ENCODE measurements at regions not wholly inside any gene's neighbourhood (a gene's known extent, or its start where the extent isn't known, plus 50 kb on each side); places are given as distances from the start of the nearest gene placed in this dataset.
A peak's percentile ranks its signal among the peaks of the same experiment; 100 is the strongest.
"Not testable (repeated sequence)": the region's sequence is repeated elsewhere in the genome, so short reads cannot be mapped to it uniquely, and the experiment has no call there.

DNA sequence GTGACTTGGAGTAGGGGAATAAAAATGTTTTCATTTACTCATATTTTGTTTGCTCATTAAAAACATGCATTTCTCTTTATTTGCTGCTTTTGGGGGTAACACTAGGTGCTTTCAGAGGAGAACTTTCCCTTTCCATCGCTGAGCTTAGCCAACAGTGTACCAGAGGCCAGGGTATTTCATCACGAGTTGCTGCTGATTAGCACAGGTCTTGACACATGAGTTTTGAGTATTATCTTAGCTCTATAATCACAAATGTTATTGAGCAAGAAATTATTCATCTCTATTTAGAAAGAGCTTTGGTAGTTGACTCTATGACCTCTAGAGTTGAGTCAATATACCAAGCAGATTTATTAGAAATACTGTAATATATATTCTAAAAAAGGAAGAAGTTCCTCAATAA lies 375.9 kb downstream of the NXPH1 start:
- no peak for DNase-seq (ENCODE audit: low read depth)

DNA sequence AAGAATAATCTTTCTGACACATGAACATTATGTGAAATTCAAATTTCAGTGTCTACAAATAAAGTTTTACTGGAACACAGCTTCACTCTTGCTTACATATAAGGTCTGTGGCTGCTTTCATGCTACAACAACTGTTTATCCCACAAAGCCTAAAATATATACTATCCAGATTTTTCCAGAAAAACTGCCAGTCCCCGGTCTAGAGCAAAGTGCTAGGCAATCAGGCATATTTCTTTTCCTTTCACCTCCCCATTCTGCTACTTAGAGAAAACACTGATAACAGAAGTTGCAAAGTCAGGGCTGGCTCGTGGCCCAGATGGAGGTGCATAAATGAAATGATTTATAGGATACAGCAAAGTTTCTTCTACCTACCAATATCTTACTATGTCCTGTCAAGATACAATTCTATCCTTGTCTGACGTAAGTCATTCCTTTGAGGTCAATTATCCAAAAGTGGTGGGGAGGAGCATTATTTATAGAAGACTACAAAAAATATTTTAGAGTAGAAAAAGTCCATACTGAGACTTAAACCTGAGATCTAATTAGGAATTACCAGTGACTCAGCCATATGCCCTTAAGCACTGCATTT lies 384.1 kb downstream of the NXPH1 start:
- no peak for DNase-seq (ENCODE audit: low read depth)

DNA sequence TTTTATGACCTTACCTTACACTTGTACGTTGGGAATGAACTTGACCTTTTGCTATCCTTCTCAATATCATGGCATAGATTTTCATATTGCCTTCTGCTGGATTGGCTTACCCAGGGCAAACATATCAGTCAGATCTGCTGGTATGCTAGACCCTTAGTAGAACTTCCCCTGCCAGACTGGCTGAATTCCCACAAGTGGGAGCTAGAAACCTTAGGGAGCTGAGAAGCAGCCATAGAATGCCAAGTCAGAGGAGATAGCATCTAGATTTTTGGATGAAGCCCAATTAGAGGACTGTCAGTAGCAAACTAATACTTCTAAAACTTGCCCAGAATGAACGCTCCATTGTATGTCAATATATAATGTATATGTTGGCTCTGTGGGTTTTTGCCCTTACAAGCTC lies 385.0 kb downstream of the NXPH1 start:
- DNase-seq (ENCODE audit: low read depth): no peak

DNA sequence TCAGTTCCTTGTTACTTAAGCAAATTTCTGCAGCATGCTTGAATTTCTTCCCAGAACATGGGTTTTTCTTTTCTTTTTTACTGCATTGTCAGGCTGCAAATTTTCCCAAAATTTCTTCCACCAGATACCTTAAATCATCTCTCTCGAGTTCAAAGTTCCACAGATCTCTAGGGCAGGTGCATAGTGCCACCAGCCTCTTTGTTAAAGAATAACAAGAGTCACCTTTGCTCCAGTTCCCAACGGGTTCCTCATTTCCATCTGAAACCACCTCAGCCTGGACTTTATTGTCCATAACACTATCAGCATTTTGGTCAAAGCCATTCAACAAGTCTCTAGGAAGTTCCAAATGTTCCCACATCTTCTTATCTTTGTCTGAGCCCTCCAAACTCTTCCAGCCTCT lies 389.2 kb downstream of the NXPH1 start:
- DNase-seq (ENCODE audit: low read depth): no peak

DNA sequence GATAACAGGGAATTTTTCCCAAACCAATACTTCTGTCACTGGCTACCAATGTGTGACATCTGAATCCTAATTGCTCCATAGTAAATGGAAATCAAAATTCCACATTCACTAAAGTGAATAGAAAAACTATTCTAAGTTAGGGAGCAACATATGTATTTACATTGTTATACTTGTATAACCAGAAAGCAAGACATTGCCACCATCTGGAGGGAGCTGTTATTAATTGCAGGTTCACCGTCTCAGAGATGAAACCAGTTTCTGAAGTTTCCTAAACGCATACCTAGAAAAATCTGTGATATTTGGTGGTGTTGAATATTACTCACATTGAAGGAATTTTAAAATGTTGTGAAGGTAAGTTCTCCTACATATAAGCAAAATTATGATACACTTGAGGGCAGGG lies 390.1 kb downstream of the NXPH1 start:
- no peak for DNase-seq (ENCODE audit: low read depth)

DNA sequence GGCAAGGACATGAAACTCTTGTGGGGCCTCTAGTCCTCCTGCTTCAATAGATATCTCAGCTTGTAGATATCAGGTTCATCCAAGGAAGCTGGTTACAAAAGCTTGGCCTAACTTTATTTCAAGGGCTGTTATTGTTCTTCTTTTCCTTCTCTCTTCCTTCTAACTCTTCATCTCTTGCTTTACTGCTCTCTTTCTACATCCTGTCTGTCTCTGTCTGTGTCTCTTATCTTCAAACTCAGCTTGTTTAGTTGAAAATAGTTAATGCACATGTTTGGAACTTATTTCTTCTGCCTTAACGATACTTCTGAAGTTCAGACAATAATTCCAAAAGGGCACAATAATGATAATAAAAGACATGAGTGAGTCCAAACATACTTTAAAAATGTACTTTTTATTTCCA lies 393.9 kb downstream of the NXPH1 start:
- no peak for DNase-seq (ENCODE audit: low read depth)

DNA sequence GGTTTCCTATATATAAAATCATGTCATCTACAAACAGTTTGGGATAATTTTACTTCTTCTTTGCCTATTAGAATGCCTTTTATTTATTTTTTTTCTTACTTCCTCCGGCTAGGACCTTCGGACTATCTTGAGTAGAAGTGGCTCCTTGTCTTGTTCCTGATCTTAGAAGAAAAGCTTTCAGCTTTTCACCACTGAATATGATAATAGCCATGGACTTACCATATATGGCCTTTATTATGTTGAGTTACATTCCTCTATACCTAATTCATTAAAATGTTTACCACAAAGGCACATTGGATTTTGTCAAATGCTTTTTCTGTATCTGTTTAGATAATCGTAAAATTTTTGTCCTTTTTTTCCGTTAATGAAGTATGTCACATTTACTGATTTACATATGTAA lies 395.7 kb downstream of the NXPH1 start:
- no peak for DNase-seq (ENCODE audit: low read depth)

DNA sequence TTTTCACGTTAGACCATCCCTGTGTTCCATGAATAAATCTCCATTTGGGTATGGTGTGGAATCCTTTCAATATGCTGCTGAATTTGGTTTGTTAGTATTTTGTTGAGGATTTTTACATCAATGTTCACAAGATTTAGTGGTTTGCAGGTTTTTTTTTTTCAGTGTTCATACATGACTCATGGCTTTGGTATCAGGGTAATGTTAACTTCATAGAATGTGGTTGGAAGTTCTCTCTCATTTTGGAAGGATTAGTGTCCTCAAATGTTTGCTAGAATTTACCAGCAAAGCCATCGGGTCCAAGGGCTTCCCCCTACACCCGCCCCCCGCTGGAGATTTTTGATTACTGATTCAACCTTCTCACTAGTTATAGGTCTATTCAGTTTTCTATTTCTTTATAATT lies 398.0 kb downstream of the NXPH1 start:
- peak; percentile 1 for DNase-seq (ENCODE audit: low read depth)

DNA sequence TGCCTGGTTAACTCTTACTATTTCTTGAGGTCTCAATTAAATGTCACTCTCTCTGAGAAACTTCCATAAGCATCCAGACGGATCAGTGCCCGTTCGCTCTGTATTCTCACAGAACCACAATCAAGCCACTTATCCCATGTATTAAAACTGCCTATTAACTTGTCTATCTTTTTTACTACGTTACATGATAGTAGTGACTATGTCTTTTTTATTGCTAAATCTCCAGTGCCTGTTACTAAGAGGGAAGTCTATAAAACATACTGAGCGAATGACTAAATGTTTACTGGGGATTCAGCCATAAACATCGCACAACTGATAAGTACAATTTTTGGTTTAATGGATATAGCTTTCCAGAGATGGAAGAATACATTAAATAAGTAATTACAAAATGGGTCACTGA lies 399.9 kb downstream of the NXPH1 start:
- DNase-seq (ENCODE audit: low read depth): no peak

DNA sequence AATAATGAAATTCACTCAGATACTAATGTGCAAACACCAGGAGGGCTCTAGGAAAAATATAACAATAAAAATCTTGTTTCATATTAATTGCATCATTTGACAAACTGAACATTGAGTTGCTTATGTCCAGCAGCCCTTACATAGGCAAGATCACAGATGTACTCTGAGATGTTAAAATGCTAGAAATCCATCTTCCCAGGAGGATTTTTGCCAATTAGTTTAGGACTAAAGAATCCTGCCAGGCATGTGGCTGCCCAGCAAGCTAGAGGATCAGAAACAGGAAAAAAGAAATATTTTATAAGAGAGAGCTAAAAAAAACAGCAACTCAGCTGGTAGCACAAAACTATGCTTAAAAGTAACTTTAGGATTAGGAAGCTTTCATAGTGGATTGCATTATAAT lies 407.8 kb downstream of the NXPH1 start:
- no peak for DNase-seq (ENCODE audit: low read depth)

DNA sequence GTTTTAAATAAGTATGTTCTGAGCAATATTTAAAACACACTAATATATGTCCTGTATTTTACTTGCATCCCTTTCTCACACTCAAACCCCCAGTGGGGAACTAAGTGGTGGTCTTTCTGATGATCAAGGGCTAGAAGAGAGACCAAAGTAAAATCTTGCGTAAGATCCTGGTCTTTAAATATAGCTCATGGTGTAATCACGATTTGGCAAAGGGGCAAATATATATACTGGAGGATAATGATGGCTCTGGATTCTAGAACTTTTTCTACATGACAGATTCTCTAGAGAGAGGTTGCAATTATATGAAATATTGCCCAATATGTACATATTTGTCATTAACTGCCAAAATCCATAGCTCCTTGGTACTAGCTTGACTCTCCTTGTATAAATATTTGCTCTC lies 438.3 kb downstream of the NXPH1 start:
- DNase-seq (ENCODE audit: low read depth): no peak

DNA sequence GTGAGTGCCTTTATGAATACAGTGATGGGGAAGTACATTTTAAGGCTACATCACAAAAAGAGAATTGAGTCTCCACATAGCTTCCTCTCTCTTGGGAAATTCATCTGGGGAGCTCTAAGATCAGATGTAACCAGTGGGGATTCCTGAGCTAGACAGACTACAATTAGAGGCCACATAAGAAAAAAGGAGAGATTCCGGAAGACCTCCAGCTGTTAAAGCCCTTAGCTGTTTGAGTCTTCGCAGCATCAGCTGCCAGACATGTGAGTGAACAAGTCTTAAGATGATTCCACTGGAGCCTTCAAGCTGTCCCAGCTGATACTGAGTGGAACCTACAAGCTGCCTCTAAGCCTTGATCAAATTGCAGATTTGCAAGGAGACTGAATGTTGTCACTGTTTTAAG lies 448.5 kb downstream of the NXPH1 start:
- DNase-seq (ENCODE audit: low read depth): no peak

DNA sequence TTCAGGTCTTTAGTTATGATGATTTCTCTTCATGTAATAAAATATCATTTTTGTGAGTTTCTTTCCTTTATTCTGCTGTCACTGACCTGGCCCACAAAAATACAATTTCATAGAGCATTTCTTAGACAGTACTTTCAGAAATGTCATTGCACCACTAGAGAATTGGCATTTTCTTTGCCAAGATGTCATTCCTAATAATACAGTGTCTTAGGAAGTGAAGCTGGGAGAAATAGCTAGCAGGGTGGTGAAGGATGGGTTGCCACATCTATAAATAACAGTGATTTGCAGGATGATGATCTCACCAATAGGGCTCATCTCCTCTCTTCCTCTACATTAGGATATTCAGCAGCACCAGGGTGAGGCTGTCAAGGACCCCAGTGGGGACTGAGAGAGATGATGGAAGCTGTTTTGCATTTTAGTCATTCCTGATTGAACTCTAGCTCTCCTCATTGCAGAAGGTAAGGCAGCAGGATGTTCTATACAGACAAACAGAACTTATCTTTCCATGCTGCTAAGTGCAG lies 452.1 kb downstream of the NXPH1 start:
- DNase-seq (ENCODE audit: low read depth): no peak

DNA sequence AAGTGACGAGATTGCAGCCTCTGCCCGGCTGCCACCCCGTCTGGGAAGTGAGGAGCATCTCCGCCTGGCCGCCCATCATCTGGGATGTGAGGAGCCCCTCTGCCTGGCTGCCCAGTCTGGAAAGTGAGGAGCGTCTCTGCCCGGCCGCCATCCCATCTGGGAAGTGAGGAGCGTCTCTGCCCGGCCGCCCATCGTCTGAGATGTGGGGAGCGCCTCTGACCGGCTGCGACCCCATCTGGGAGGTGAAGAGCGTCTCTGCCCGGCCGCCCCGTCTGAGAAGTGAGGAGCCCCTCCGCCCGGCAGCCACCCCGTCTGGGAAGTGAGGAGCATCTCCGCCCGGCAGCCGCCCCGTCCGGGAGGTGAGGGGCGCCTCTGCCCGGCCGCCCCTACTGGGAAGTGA lies 456.9 kb downstream of the NXPH1 start:
- DNase-seq (ENCODE audit: low read depth): not testable (repeated sequence)

DNA sequence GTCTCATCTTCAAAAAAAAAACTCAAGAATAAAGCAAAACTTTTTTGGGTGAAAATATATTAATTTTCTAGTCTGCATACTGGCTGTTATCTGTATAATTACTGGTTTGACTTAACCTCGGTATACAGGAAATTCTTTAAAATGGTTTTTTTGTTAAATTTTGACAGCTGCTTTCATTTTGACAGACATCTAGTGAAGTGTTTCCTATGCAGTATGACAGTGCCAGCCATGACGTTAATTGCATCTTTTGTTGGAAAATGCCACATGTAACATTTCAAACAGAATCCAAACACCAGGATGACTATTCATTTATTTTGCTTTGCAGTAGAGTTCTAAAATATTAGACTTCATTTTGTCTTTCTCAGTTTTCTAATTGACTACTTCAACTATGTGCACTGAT lies 460.4 kb downstream of the NXPH1 start:
- no peak for DNase-seq (ENCODE audit: low read depth)

DNA sequence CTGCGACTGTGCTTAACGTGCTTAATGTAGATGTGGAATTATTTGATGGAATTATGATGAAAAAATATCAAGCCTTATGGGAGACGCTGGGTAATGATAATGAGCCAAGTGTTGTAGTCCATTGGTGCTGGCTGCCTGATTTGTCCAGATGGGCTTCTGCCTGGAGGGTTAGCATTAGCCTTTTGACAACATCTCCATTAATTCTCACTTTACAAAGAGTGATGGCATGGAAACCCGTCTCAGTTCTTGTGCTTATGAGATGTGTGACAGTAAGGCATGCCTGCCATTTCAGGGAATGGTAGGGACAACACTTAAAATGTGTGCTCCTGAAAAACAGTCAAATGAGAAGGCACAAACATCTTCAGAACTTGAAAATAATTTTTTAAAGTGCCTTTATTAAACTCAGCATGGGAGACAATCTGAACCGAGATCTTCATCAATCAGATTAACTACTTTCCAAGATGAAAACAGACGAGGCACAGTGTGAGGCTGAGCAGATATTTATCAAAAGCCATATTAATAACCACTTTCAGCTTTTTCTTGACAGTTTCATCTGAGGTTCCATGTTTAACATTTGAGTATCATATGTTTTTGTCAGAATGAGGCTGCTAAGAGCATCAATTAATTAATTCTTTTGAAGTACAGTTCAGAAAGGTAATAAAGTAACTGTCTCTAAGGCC lies 473.1 kb downstream of the NXPH1 start:
- DNase-seq (ENCODE audit: low read depth): no peak

DNA sequence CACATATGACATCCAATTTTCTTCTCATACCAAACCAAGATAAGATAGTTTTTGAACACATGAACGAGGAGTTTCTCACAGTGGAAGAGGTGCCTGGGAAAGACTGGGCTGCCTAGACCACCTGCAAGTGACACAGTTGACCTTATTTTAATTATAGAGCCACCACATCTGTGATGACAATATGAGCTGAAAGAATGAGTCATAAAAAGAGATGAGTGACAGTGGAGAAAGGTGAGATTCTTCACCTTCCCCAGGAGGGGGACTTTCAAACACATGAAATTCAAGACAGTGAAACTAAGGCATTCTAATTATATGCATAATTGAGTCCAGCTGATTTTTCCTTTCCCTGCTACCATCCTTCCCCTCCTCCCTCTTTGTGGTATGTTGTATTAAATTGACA lies 475.5 kb downstream of the NXPH1 start:
- DNase-seq (ENCODE audit: low read depth): no peak

DNA sequence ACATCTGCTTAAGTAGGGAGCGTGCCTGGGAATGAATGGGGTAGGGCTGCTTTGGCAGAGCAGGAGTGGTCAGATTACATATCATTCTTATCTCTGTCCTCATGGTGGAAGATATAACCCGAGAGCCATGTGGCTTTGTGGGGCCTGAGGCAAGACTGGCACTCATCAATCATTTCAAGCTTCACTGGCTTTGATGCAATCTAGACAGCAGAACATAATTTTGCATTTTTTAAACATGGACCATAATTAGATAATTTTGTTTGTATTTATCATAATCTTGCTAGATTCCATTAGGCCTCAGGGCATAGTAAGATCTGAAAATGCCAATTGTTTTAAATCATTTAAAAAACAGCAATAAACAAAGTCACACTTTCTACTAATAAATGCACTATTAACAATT lies 480.3 kb downstream of the NXPH1 start:
- no peak for DNase-seq (ENCODE audit: low read depth)

DNA sequence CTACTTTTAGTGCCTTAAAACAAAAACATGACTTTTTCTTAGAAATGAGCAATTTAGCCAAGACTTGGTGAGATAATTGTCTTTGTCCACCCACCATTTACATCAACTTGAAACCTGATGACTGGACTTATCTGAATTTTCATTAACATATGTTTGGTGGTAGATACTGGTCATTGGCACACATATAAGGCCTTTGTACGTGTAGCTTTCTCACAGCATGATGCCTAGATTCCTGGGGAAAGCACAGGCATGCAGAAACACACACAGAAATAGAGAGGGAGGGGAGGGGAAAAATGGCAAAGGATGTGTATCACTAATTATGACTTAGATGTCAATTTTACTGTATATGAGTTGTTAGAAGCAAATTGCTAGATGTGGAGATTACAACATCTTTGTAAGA lies 488.4 kb downstream of the NXPH1 start:
- DNase-seq (ENCODE audit: low read depth): no peak

DNA sequence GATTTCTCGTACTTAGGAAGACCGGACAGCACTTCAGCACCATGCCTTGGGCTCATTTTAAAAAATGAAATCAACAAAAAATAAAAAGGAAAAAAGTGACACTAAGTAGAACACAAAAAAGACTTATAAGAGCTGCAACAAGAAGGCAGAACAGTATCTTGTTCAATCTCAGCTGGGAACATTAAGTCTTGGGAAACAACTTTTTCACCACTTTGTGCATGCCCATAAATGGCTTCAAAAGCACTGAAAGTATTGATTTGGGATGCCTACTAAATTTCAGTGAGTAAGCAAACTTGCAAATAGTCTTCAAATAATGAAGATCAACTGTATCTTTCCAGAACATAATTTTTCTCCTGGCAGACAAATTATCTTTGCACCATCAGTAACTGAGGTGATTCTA lies 489.3 kb downstream of the NXPH1 start:
- DNase-seq (ENCODE audit: low read depth): no peak

DNA sequence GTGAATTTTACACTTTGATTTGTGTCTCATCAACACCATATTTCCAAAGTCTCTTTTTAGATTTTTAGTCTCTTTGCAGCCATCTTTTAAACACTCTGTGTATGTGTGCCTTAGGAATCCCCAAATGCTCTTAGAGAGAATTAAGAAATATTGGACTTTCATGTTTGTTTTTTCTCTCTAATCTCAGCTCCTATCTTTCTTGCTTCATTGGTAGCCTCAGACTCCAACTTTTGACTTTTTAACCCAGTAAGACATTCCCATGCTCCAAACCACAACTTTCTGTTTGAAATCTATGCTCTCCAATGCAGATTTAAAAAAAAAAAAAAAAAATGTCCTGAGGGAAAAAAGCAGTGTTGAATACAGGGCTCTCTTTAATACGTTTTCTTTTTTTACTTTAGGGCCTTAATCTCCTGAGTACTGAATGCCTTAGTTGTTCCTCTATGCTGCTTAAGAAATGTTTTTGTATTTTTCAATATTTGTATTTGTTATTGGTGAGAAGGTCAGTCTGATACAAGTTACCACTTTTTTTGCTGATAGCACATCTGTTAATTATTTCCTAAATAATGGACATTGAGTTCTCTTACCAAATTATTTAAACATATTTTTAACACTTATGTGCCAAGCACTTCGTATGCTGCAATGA lies 489.9 kb downstream of the NXPH1 start:
- no peak for DNase-seq (ENCODE audit: low read depth)

DNA sequence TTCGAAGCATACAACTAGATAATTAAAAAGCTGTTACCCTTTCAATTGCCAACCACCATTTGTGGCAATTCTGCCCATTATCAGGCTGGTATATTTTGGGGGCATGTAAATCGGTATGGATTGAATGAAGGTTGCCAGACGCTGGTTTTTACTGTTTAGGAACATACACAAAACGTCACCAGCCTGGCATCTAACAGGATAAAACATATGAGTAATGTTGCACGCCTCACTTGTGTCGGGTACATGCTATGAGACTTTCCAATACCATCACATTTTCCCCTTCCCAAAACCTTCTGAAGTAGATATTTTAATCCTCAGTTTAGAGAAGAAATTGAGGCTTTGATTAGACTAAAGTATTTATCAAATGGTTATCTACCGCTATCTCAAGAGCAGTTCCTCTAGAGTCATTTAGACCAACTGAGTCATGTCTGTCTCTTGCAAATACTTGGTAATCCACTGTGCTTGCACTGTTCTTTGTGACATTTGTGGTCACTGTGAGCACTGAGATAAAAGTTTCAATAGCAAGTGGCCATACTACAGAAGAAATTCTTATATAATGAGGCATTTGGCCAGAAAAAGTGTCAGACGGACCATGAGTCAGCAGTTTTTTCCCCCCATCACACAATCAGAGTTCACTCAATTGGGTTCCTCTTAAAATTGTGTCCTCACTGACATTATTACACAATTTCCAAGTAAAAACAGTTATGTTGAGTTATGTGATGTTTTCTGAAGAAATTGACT lies 498.7 kb downstream of the NXPH1 start:
- no peak for DNase-seq (ENCODE audit: low read depth)

DNA sequence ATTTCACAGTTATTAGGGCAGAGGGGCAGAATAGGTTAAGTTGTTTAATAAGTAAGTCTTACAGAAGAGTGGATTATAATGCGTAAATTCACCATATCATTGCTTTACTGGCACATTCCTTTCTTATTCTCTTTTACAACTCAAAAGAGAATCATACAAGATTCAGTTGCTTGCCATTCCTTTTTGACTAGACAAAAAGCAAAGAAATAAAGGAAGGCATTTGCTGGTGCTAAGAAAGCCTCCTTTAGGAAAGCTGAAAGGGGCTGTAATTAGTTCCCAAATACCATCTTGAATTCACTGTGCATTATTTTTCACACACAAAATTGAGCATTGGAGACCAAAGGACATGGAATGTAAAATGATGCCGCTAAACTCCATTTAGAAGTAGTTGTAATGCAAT lies 499.3 kb downstream of the NXPH1 start:
- DNase-seq (ENCODE audit: low read depth): no peak
